Lower leg skin (tissue), 3 donors: ENCODE measurements at regions not wholly inside any gene's neighbourhood (a gene's known extent, or its start where the extent isn't known, plus 50 kb on each side); places are given as distances from the start of the nearest gene placed in this dataset.

Source experiments
- CTCF ChIP-seq, 3 donors: fragments of 450-650 bp; IDR thresholded peaks; one replicate each; pipeline ENCODE4 v1.5.1; 2016; ENCODE audit warnings: antibody characterized with exemption in 3 of 3, mild to moderate bottlenecking in 3 of 3, moderate library complexity in 2 of 3
- POLR2A ChIP-seq, 2 donors: fragments of 450-650 bp; IDR thresholded peaks; one replicate each; pipeline ENCODE4 v1.6.1; 2016 to 2017; ENCODE audit warnings: antibody characterized with exemption in 2 of 2, mild to moderate bottlenecking in 1 of 2, moderate library complexity in 1 of 2

GRCh38 chrX:43328358-43328946 is 327.6 kb upstream of the MAOA start:
- no peak for TF ChIP-seq POLR2A (IDR thresholded peaks at IDR 0.05)
- no peak for TF ChIP-seq CTCF (IDR thresholded peaks at IDR 0.05)
